Natural killer cell (primary cell): ENCODE measurements at regions not wholly inside any gene's neighbourhood (a gene's known extent, or its start where the extent isn't known, plus 50 kb on each side); places are given as distances from the start of the nearest gene placed in this dataset.

Experiments
- ATAC-seq, 3 donors: fragments of 150-1000 bp in 2 of 3; fragments of 200-7000 bp in 1 of 3; cut with Tn5 transposase; 1 replicate in 1 of 3; 2 replicates in 2 of 3; pipeline ENCODE4 v1.10.0; 2021; ENCODE audit warnings: mild to moderate bottlenecking in 2 of 3, moderate library complexity in 2 of 3
- DNase-seq, 2 donors: peaks; one replicate each; pipeline versions ENCODE4 v3.0.0 to v3.0.0-alpha.2; 2013 to 2021; ENCODE audit warnings: mixed read lengths in 1 of 2
- H3K27ac ChIP-seq: one replicate; pipeline ENCODE4 v1.5.1; 2013; ENCODE audit warnings: mild to moderate bottlenecking, low read length
- H3K27me3 ChIP-seq: one replicate; pipeline ENCODE4 v1.6.1; 2013; ENCODE audit warnings: low read length; ENCODE audit not compliant: control insufficient read depth, insufficient read depth
- H3K36me3 ChIP-seq: one replicate; pipeline ENCODE4 v1.6.1; 2013; ENCODE audit warnings: low read length; ENCODE audit not compliant: control insufficient read depth, insufficient read depth
- H3K4me1 ChIP-seq: one replicate; pipeline ENCODE4 v1.6.1; 2013; ENCODE audit warnings: low read length; ENCODE audit not compliant: control insufficient read depth, insufficient read depth
- H3K4me3 ChIP-seq: one replicate; pipeline ENCODE4 v1.5.1; 2013; ENCODE audit warnings: low read length
- H3K9me3 ChIP-seq: one replicate; pipeline ENCODE4 v1.6.1; 2013; ENCODE audit warnings: low read length; ENCODE audit not compliant: control insufficient read depth, insufficient read depth
- H3K27ac Mint-ChIP-seq, 2 donors: one replicate each; pipeline ENCODE4 v1.8.0; 2022; ENCODE audit warnings: mild to moderate bottlenecking in 2 of 2, mixed read lengths in 2 of 2, moderate library complexity in 1 of 2
- H3K27me3 Mint-ChIP-seq, 2 donors: one replicate each; pipeline ENCODE4 v1.8.0; 2022; ENCODE audit warnings: low read depth in 2 of 2, mixed read lengths in 2 of 2
- H3K36me3 Mint-ChIP-seq: one replicate; pipeline ENCODE4 v1.8.0; 2022; ENCODE audit warnings: mixed read lengths
- H3K4me1 Mint-ChIP-seq, 2 donors: one replicate each; pipeline ENCODE4 v1.8.0; 2022; ENCODE audit warnings: mixed read lengths in 2 of 2
- H3K4me3 Mint-ChIP-seq: one replicate; pipeline ENCODE4 v1.8.0; 2022; ENCODE audit warnings: mild to moderate bottlenecking, moderate library complexity, mixed read lengths
- H3K9me3 Mint-ChIP-seq, 2 donors: one replicate each; pipeline ENCODE4 v1.8.0; 2022; ENCODE audit warnings: mixed read lengths in 2 of 2
- WGBS: methylation state at CpG from one replicate; pipeline ENCODE4 v1.1.7; 2013; ENCODE audit warnings: missing lambda C conversion rate; ENCODE audit not compliant: insufficient coverage; 5-methylcytosine and 5-hydroxymethylcytosine counted together
- intact Hi-C: fragments of 100-400 bp; cut with micrococcal nuclease; formaldehyde crosslinking; loops from one replicate; pipeline ENCODE4 v1.14.2; 2022
- TF ChIP-seq, protein P1 (sequence below): fragments of 200-600 bp; IDR thresholded peaks from one replicate; pipeline ENCODE4 v1.8.0; 2022; ENCODE audit warnings: antibody characterized with exemption

DNA sequence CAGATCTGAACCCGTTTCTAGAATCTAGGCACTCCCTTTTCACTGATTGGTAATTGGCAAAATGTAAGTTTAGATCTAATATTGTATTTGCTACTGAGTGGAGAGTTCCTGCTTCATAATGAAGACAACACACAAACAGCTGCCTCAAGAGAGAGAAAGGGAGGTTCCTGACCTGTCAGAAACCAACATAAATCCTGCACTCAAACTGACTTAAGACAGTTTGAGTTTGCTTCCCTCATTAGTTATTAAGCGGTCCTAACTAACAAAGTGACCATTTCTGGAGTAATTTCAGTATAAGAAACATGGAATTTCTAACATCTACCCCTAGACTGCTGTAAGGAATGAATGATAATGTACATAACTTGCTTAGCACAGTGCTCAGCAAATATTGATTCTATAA, 191.2 kb downstream of the METTL4 start:
- Histone ChIP-seq H3K36me3 (no peaks in the 10 kb centered on the region), H3K4me1 (no peaks in the 10 kb centered on the region), H3K9me3 (no peaks in the 10 kb centered on the region), H3K27ac (no peak overlapping the region), H3K27me3 (no peaks in the 10 kb centered on the region), H3K4me3 (no peak overlapping the region)
- ATAC-seq (no peak), DNase-seq (no peak)
- H3K27me3 Mint-ChIP-seq, result no peaks in the 10 kb centered on the region
- H3K4me1 Mint-ChIP-seq, result no peaks in the 10 kb centered on the region
- no peak overlapping the region for H3K4me3 Mint-ChIP-seq
- H3K36me3 Mint-ChIP-seq, result no peaks in the 10 kb centered on the region
- no peak overlapping the region for H3K27ac Mint-ChIP-seq
- intact Hi-C loops, result no loop called here
- no peaks in the 10 kb centered on the region for H3K9me3 Mint-ChIP-seq
- WGBS, result 67% methylated on average over 1 of the region's 2 CpGs
- TF ChIP-seq, protein P1, sequence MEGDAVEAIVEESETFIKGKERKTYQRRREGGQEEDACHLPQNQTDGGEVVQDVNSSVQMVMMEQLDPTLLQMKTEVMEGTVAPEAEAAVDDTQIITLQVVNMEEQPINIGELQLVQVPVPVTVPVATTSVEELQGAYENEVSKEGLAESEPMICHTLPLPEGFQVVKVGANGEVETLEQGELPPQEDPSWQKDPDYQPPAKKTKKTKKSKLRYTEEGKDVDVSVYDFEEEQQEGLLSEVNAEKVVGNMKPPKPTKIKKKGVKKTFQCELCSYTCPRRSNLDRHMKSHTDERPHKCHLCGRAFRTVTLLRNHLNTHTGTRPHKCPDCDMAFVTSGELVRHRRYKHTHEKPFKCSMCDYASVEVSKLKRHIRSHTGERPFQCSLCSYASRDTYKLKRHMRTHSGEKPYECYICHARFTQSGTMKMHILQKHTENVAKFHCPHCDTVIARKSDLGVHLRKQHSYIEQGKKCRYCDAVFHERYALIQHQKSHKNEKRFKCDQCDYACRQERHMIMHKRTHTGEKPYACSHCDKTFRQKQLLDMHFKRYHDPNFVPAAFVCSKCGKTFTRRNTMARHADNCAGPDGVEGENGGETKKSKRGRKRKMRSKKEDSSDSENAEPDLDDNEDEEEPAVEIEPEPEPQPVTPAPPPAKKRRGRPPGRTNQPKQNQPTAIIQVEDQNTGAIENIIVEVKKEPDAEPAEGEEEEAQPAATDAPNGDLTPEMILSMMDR, result no peak

DNA sequence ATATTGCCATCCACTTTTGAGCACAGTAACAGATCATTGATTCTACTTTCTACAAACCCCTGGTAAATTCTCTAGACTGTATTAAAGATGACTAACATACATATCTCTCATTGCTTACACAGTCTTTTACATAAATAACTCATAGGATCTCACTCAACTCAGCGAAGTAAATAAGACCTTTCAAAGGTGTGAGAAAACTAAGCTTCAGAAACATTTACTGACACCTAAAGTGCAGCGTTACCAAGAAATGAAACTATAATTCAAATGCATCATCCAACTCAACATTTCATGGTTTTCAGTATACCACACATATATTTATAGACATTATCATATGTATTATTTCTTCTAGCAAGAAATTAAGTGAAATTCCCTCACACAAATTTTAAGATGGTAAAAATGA, 189.8 kb downstream of the METTL4 start:
- intact Hi-C loops, result no loop called here
- WGBS, result 83% methylated on average over 2 of the region's 2 CpGs

DNA sequence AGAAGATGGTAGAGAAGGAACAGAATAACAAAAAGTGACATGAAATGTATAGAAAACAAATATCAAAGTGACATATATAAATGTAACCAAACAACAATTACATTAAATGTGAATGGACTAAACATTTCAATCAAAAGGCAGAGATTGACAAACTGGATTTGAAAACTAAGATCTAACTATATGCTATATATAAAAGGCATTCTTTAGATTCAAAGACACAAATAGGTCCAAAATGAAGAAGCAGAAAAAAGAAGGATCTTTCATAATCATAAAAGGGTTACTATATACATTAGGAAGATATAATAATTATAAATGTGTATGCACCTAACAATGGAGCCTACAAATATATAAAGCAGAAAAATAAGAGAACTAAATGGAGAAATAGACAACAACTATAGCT, 183.7 kb downstream of the METTL4 start:
- Histone ChIP-seq H3K27me3 (no peaks in the 10 kb centered on the region), H3K36me3 (no peaks in the 10 kb centered on the region), H3K27ac (no peak overlapping the region), H3K4me3 (no peak overlapping the region), H3K9me3 (no peaks in the 10 kb centered on the region), H3K4me1 (no peaks in the 10 kb centered on the region)
- Mint-ChIP-seq H3K4me3 (no peak overlapping the region), H3K27ac (no peak overlapping the region), H3K36me3 (peaks cover 7% of the 10 kb centered on the region), H3K9me3 (peaks cover 3% of the 10 kb centered on the region in 2 donors), H3K4me1 (no peaks in the 10 kb centered on the region), H3K27me3 (no peaks in the 10 kb centered on the region)
- DNase-seq (no peak), ATAC-seq (no peak)
- intact Hi-C loops, result no loop called here
- TF ChIP-seq, protein P1, result no peak

More for the DNA sequence above, 189.8 kb downstream of the METTL4 start:
- H3K9me3 ChIP-seq, result no peaks in the 10 kb centered on the region
- H3K36me3 ChIP-seq, result no peaks in the 10 kb centered on the region
- no peaks in the 10 kb centered on the region for H3K4me1 ChIP-seq
- H3K4me3 ChIP-seq, result no peak overlapping the region
- Mint-ChIP-seq H3K27me3 (no peaks in the 10 kb centered on the region), H3K4me1 (no peaks in the 10 kb centered on the region), H3K27ac (no peak overlapping the region), H3K4me3 (no peak overlapping the region), H3K9me3 (no peaks in the 10 kb centered on the region), H3K36me3 (no peaks in the 10 kb centered on the region)
- ATAC-seq (no peak), DNase-seq (no peak)
- no peak overlapping the region for H3K27ac ChIP-seq
- TF ChIP-seq, protein P1, result no peak
- no peaks in the 10 kb centered on the region for H3K27me3 ChIP-seq

DNA sequence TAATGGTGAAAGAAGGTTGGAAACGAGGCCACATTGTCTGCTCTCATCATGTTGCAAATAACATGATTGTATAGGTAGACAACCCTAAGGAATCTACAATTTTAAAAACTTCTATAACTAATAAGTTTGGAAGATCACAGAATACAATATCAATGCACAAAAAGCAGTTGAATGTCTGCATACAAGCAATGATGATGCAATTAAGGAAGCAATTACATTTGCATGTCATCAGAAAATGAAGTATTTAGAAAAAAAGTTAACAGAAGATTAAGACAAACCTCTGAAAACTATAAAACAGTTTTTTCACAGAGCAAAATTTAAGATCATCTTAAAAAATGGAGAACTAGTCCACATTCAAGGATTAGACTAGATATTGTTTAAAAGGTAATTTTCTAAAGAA, 181.1 kb downstream of the METTL4 start:
- Histone ChIP-seq H3K4me3 (no peak overlapping the region), H3K4me1 (no peaks in the 10 kb centered on the region), H3K27me3 (no peaks in the 10 kb centered on the region), H3K27ac (no peak overlapping the region), H3K9me3 (no peaks in the 10 kb centered on the region), H3K36me3 (no peaks in the 10 kb centered on the region)
- Mint-ChIP-seq H3K4me3 (no peak overlapping the region), H3K36me3 (peaks cover 7% of the 10 kb centered on the region), H3K9me3 (peaks cover 3% of the 10 kb centered on the region in 2 donors), H3K27ac (no peak overlapping the region), H3K4me1 (no peaks in the 10 kb centered on the region), H3K27me3 (peaks cover 0 to 6% of the 10 kb centered on the region in 2 donors)
- no CpG with 5 or more reads among the region's 1 CpG for WGBS
- DNase-seq, result no peak
- TF ChIP-seq, protein P1, result no peak
- intact Hi-C loops, result no loop called here
- no peak for ATAC-seq
